H54 (cell line): ENCODE measurements at regions not wholly inside any gene's neighbourhood (a gene's known extent, or its start where the extent isn't known, plus 50 kb on each side); places are given as distances from the start of the nearest gene placed in this dataset.

Source experiments
- DNase-seq: peaks from one replicate; pipeline ENCODE4 v3.0.0; 2011; ENCODE audit warnings: low spot score, mixed read lengths; ENCODE audit not compliant: insufficient read length
- FAIRE-seq: peaks from 3 replicates; lab custom pipeline; 2011; peaks lifted over from hg19 to GRCh38; lab: Jason Lieb, UNC
- POLR2A ChIP-seq: IDR thresholded peaks from 2 replicates; pipeline ENCODE4 v1.6.1; 2011; ENCODE audit warnings: low read depth, mild to moderate bottlenecking, low read length

- DNase-seq: no peak
- TF ChIP-seq POLR2A: no peak
- no peak for FAIRE-seq
These were observed 470.6 kb downstream of the BCAT1 start for GRCh38 chr12:24478254-24478653.

- no peak for TF ChIP-seq POLR2A
- DNase-seq (no peak), FAIRE-seq (no peak)
These were observed 472.6 kb downstream of the BCAT1 start for GRCh38 chr12:24476310-24476709.

- no peak for TF ChIP-seq POLR2A
- DNase-seq (no peak), FAIRE-seq (no peak)
These were observed 473.6 kb downstream of the BCAT1 start for GRCh38 chr12:24475337-24475736.

GRCh38 chr12:24473097-24473496, 475.8 kb downstream of the BCAT1 start:
- no peak for FAIRE-seq
- TF ChIP-seq POLR2A: no peak
- DNase-seq: no peak

- no peak for TF ChIP-seq POLR2A
- FAIRE-seq (no peak), DNase-seq (no peak)
These were observed 478.9 kb downstream of the BCAT1 start for GRCh38 chr12:24470050-24470449.

DNA sequence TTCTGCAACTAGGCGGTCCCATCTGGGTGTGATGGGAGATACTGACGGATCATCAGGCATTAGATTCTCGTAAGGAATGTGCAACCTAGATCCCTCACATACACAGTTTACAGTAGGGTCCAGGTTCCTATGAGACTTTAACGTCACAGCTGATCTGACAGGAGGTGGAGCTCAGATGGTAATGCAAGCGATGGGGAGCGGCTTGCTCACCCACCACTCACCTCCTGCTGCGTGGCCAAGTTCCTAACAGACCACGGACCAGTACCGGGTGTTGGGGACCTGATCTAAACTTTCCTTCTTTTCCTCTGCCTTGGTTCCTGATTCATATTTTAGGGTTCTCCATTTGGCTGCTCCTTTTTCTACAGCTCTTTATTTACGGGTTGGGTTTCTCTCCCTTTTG, 479.8 kb downstream of the BCAT1 start:
- no peak for FAIRE-seq
- DNase-seq: no peak
- TF ChIP-seq POLR2A: no peak

- no peak for DNase-seq
- TF ChIP-seq POLR2A: no peak
- FAIRE-seq: no peak
These were observed 481.7 kb downstream of the BCAT1 start for GRCh38 chr12:24467226-24467625.

DNA sequence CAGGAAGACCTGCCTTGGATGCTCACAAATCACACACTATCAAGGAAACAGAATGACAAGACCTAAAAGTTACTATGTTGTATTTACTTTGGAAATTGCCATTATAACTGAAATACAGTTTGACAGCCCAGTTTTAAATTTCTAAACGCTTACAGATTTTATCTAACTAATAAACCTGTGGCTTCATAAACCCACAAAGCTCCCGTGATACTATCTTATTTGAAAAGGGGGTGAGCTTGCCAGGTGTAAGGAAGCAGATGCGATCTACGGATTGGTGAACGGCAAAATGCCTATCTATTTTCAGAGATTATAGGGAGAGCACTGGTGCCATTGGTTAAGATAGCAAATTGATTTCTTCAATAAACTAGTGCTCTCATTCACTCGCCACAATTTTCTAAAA, 485.5 kb downstream of the BCAT1 start:
- no peak for DNase-seq
- no peak for TF ChIP-seq POLR2A
- FAIRE-seq: no peak

GRCh38 chr12:24462946-24463345, 486.0 kb downstream of the BCAT1 start:
- no peak for FAIRE-seq
- TF ChIP-seq POLR2A: no peak
- no peak for DNase-seq

DNA sequence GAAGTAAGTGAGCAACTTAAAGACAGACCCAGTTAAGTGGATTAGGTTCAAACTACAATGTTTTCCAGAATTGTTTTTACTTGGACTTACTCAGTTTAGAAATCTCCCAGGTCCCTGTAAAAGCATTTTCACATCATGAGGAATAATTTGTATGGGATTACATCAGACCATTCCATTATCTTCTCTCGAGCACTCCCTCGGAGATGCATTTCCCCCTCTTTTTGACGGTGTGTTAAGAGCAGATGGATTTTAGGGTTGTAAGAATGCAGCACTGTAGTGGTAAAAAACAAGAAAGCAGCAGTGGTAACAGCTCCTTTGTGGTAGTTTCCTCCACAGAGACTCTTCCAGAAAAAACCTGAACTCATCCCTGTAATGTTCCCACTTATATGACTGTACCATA, 488.4 kb downstream of the BCAT1 start:
- TF ChIP-seq POLR2A: no peak
- DNase-seq: no peak
- FAIRE-seq: no peak

DNA sequence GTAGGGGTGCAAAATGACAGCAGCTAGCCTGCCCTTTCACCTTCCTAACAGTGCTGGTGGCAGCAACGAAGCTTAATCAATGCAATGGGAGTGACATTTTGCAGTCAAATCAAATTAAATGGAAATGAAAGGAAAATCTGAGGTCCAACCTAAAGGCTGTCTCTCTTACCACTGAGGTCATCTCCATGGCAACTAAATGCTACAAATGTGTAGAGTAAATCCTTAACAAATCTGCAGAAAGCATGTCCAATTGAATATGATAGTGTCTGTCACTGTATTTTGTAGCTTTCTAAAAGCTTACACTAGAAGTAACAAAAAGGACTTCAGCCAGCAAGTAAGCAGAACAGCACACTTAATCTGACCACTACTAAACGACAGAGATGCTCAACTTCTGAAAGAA, 488.8 kb downstream of the BCAT1 start:
- TF ChIP-seq POLR2A: no peak
- no peak for FAIRE-seq

DNA sequence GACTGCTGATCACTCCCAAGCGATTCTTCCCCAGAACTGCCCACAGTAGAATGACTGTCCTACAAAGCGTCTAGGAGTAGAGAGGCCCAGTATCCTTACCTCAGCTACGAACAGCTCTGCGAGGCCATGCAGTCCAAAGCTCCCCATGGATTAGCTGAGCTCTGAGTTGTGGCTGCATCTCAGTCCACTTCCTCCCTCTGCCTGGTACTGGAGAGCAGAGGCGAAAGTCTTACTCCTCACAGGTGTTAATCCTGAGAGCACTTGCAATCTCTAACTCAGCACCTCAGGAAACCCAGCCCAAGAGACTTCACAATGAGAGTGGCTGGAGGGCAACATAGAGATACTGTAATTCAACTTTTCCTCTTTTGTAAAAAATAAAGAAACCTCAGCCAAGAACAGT, 493.1 kb downstream of the BCAT1 start:
- TF ChIP-seq POLR2A: no peak
- FAIRE-seq (no peak), DNase-seq (no peak)

More for the DNA sequence above, 488.8 kb downstream of the BCAT1 start:
- DNase-seq: no peak

GRCh38 chr12:24447678-24448077, 498.2 kb upstream of the SOX5 start:
- no peak for TF ChIP-seq POLR2A
- FAIRE-seq: no peak
- no peak for DNase-seq

- no peak for DNase-seq
These were observed 496.8 kb upstream of the SOX5 start for GRCh38 chr12:24446287-24446686.

GRCh38 chr12:24444634-24445033, 495.2 kb upstream of the SOX5 start:
- no peak for FAIRE-seq
- TF ChIP-seq POLR2A: no peak
- DNase-seq: no peak

More at GRCh38 chr12:24446287-24446686, 496.8 kb upstream of the SOX5 start:
- TF ChIP-seq POLR2A: no peak
- FAIRE-seq: no peak

DNA sequence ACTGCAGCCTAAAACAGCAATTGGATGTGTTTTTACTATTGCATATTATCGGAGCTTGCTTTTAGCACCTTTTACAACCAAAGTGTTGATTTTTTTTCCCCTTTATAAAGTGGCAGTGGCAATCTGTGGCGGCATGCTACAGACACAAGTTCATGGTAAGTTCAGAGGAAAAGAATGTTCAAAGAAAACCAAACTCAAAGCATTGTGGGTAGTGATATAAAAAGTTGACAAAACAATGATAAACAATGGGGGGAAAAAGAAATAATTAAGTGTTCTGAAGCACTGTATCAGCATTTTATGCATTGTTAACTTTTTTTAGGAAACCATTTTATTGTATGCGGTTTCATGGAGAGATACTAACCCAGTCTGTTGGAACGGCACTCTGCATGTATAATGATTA, 492.0 kb upstream of the SOX5 start:
- no peak for FAIRE-seq
- TF ChIP-seq POLR2A: no peak
- no peak for DNase-seq
